HG03521 (cell line): ENCODE measurements at regions not wholly inside any gene's neighbourhood (a gene's known extent, or its start where the extent isn't known, plus 50 kb on each side); places are given as distances from the start of the nearest gene placed in this dataset.
"Not testable (repeated sequence)": the region's sequence is repeated elsewhere in the genome, so short reads cannot be mapped to it uniquely, and the experiment has no call there.

Source experiments
- ATAC-seq: cut with Tn5 transposase; IDR thresholded peaks from one replicate; pipeline ENCODE4 v1.9.1; 2021; ENCODE audit warnings: mild to moderate bottlenecking, moderate library complexity; ENCODE audit not compliant: unreplicated experiment

DNA sequence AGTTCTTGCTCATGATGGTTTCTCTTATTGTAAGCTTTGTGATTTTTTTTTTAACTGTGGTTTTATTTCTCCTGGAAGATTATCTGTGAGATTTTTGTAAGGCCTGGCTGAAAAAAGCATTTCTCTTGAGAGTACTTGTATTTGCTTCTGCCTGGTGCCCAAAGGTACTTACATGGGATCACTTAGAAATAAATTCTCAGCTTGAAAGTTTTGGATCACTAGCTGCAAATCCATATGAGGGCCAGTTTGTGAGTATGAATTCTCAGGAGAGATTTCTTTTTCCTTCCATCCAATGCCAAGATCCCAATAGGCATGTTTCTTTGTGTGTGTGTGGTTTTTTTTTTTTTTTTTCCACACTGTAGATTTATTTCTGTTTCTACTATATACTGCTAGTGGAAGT, 1884.7 kb upstream of the PCDH7 start:
- no peak for ATAC-seq

DNA sequence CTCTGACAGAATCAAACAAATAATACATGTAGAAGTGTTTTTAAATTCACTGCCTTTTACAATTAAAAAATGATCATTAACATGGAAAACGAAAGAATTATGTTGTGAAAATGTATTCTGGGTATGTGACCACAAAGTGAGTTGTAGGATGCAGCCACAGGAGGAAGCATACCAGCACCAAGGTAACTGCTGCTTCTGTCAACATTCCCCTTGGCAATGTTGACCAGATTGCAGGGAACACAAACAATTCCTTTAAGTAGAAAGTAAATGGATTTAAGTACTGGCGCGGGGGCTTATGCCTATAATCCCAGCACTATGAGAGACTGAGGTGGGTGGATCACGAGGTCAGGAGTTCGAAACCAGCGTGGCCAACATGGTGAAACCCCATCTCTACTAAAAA, 1877.9 kb upstream of the PCDH7 start:
- no peak for ATAC-seq

- ATAC-seq: no peak
These were observed 1875.0 kb upstream of the PCDH7 start for GRCh38 chr4:28845158-28845557.

- not testable (repeated sequence) for ATAC-seq
These were observed 1863.1 kb upstream of the PCDH7 start for GRCh38 chr4:28857028-28857427.

DNA sequence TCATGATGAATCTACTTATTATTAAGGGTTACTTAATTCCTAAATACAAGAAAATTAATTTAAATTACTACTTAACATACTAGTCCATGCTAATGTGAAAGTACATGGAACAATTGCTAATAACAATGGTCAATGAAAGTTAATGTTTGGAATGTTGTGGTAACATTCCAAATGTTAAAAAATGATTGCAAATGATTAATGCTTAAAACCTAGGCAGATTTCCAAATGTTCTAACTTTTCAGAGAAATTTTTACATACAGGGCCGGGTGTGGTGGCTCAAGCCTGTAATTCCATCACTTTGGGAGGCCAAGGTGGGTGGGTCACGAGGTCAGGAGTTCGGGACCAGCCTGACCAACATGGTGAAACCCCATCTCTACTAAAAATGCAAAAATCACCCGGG, 1851.3 kb upstream of the PCDH7 start:
- no peak for ATAC-seq

DNA sequence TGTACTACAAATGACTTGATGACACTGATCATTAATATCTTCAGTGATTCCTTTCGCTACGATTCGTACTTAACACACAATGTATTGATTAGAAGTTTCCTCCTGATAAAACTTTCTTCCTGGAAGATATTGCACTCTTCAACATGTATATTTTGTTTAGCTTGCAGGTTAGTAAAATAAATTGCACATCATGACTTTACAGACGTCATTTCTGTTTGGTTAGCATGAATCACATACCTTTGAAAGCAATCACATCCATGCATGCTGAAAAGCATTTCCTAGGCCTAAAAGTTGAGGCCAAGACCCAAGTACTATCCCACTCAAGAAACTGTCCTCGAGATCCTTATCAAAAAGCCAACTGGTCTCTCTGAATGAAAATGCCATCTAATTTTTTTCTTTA, 1841.0 kb upstream of the PCDH7 start:
- no peak for ATAC-seq

GRCh38 chr4:28879900-28880299, 1840.3 kb upstream of the PCDH7 start:
- ATAC-seq: no peak

- no peak for ATAC-seq
These were observed 1837.0 kb upstream of the PCDH7 start for GRCh38 chr4:28883211-28883610.

GRCh38 chr4:28886934-28887333, 1833.2 kb upstream of the PCDH7 start:
- ATAC-seq: no peak

GRCh38 chr4:28890949-28891775, 1829.0 kb upstream of the PCDH7 start:
- no peak for ATAC-seq

DNA sequence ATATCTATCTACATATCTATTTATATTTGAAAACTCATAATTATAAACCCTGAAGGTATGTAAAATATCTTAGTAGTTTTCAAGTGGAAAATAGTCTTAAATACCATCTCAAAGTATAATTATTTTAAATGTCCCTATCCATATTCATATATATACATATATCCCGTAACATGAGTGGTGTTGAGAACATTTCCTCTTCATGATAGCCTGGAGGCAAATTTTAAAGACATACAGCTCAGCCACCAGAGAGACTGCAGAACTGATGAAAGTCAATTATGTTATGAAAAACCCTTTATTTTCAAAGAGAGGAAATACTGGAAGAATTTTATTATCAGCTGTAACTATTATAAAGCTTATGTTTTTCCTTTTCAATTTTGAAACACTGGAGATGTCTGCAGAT, 1806.7 kb upstream of the PCDH7 start:
- no peak for ATAC-seq

GRCh38 chr4:28916585-28916984, 1803.6 kb upstream of the PCDH7 start:
- no peak for ATAC-seq

GRCh38 chr4:28918871-28919270, 1801.3 kb upstream of the PCDH7 start:
- no peak for ATAC-seq

DNA sequence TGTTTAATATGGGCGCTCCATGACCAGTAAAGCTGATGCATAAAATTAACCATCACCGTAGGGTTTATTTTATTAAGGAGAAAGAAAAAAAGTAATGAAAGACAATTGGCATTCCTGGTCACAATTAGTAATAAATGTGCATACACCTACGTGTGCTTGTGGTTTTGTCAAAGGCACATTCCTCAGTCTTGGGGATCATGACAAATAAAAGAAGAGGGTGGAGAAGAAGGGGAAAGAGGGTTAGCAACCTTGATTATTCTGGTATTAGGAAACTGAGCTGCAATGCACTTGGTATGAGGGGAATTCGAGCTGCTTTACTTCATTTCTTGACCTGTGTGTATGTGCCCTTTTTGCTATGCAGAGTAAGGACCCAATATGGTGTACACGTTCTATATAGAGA, 1798.3 kb upstream of the PCDH7 start:
- no peak for ATAC-seq

- ATAC-seq: no peak
These were observed 1794.0 kb upstream of the PCDH7 start for GRCh38 chr4:28926156-28926555.

DNA sequence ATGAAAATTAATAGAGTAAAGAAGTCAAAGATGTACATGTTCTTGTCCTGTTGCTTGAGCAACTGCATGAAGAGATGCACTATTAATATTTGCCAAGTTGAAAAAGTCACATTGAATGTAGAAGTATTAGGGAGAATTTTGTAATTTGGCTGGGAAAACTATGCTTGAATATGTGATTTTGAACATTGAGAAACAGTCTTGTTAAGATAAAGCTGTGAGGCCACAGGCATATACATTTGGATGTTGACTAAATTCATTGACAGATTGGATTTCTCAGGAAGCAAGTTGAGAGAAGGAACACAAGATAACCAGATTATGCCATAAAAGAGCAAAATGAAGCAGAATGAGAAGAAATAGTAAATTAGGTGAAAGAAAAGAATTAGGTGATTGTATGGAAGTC, 1777.5 kb upstream of the PCDH7 start:
- ATAC-seq: no peak

DNA sequence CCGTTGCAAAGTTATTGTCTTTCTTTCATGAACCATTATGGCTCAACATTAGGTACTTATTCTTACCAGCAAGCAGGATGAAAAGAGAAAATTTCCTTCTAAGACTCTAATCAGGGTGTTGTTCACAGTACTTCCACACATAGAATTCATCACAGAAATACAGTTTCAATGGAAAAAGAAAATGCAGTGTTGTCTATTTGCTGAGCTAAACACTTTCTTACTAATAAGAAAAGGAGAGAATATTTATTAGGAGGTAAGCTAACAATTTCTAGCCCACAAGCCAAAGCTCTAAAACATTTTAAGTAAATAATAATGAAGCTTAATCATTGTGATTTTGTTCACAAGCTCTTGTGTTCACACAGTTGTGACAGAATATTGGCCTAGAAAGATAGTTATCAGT, 1772.8 kb upstream of the PCDH7 start:
- ATAC-seq: no peak

- ATAC-seq: no peak
These were observed 1771.7 kb upstream of the PCDH7 start for GRCh38 chr4:28948501-28948900.

DNA sequence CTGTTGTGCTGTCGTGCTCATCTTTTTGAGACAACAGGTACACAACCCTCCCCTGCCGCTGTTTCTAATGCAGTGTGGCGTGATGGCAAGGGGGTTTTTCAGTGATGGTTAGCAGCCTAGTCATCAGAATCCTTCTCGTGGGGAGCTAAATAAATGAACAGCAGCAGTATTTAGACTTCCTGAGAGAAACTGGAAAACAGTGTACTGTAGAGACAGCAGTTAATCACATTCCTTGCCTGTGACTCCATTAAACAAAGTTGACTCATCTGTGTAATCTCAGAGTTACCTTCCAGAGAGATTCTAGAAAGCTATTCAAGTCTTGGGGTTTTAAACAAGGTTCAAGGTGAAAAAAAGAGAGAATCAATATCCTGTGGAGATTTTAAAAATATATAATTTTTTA, 1753.2 kb upstream of the PCDH7 start:
- no peak for ATAC-seq

GRCh38 chr4:28973587-28974350, 1746.4 kb upstream of the PCDH7 start:
- ATAC-seq: no peak

DNA sequence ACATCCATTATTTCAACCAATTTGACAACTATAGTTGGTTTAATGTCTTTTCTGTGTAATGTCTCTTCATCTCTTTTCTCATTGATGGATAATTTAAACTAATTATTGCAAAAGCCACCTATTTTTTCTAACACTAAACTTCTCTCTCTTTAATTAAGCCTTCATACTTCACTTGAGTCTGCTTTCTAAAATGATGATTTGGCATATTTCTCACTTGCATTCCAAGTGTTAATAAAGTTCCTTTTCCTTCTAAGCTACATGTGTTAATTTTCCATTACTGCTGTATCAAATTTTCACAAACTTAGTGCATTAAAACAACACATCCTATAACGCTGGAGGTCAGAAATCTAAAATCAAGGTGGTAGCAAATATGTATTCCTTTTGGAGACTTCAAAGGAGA, 1743.8 kb upstream of the PCDH7 start:
- no peak for ATAC-seq

GRCh38 chr4:29002151-29002550, 1718.0 kb upstream of the PCDH7 start:
- ATAC-seq: no peak
